ENCODE measurements at regions not wholly inside any gene's neighbourhood (a gene's known extent, or its start where the extent isn't known, plus 50 kb on each side); places are given as distances from the start of the nearest gene placed in this dataset.

DNA sequence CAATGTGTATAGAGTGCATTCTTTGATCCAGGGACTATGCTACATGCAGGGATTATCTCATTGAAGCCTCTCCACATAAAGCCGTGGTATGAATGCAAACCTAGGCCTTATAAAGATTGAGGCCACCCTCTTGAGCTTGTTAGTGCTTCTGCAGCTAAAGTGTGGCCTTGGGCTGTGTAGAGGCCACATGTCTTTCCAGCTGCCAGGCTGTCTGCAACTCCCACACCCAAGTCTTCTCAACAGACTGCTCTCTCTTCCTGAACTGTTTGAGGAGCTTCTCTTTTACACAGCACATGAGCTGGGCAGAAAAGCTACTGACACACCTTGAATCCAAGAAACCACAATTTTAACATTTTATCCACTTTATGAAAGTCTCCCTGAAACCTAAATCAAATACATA, 119.2 kb upstream of the MEX3C start:
- TF ChIP-seq MXI1 (IDR thresholded peaks at IDR 0.05; ENCODE audit: low read depth, low read length) (no peak), TCF3 (IDR thresholded peaks at IDR 0.05; ENCODE audit: borderline replicate concordance, insufficient read depth, low read depth, low read length) (no peak), EP300 (IDR thresholded peaks at IDR 0.05; ENCODE audit: borderline replicate concordance in 1 of 2, control insufficient read depth in 1 of 2, low read depth in 2 of 2, low read length in 2 of 2) (no peak), IKZF1 (conservative IDR thresholded peaks at IDR 0.05) (no peak)
- TF ChIP-seq, protein P1, sequence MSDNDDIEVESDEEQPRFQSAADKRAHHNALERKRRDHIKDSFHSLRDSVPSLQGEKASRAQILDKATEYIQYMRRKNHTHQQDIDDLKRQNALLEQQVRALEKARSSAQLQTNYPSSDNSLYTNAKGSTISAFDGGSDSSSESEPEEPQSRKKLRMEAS (IDR thresholded peaks at IDR 0.05; ENCODE audit: low read depth, low read length), result no peak
- TF ChIP-seq, protein P2, sequence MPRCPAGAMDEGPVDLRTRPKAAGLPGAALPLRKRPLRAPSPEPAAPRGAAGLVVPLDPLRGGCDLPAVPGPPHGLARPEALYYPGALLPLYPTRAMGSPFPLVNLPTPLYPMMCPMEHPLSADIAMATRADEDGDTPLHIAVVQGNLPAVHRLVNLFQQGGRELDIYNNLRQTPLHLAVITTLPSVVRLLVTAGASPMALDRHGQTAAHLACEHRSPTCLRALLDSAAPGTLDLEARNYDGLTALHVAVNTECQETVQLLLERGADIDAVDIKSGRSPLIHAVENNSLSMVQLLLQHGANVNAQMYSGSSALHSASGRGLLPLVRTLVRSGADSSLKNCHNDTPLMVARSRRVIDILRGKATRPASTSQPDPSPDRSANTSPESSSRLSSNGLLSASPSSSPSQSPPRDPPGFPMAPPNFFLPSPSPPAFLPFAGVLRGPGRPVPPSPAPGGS (IDR thresholded peaks at IDR 0.05; ENCODE audit: borderline replicate concordance, insufficient read depth, low read depth, low read length, poor library complexity, severe bottlenecking), result no peak
- TF ChIP-seq, protein P3, sequence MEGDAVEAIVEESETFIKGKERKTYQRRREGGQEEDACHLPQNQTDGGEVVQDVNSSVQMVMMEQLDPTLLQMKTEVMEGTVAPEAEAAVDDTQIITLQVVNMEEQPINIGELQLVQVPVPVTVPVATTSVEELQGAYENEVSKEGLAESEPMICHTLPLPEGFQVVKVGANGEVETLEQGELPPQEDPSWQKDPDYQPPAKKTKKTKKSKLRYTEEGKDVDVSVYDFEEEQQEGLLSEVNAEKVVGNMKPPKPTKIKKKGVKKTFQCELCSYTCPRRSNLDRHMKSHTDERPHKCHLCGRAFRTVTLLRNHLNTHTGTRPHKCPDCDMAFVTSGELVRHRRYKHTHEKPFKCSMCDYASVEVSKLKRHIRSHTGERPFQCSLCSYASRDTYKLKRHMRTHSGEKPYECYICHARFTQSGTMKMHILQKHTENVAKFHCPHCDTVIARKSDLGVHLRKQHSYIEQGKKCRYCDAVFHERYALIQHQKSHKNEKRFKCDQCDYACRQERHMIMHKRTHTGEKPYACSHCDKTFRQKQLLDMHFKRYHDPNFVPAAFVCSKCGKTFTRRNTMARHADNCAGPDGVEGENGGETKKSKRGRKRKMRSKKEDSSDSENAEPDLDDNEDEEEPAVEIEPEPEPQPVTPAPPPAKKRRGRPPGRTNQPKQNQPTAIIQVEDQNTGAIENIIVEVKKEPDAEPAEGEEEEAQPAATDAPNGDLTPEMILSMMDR (IDR thresholded peaks at IDR 0.05 in 2 of 3, conservative IDR thresholded peaks at IDR 0.05 in 1 of 3; ENCODE audit: control insufficient read depth in 2 of 3, extremely low read depth in 1 of 3, insufficient read depth in 1 of 3, low read depth in 3 of 3, low read length in 3 of 3), result no peak
- TF ChIP-seq, protein P4, sequence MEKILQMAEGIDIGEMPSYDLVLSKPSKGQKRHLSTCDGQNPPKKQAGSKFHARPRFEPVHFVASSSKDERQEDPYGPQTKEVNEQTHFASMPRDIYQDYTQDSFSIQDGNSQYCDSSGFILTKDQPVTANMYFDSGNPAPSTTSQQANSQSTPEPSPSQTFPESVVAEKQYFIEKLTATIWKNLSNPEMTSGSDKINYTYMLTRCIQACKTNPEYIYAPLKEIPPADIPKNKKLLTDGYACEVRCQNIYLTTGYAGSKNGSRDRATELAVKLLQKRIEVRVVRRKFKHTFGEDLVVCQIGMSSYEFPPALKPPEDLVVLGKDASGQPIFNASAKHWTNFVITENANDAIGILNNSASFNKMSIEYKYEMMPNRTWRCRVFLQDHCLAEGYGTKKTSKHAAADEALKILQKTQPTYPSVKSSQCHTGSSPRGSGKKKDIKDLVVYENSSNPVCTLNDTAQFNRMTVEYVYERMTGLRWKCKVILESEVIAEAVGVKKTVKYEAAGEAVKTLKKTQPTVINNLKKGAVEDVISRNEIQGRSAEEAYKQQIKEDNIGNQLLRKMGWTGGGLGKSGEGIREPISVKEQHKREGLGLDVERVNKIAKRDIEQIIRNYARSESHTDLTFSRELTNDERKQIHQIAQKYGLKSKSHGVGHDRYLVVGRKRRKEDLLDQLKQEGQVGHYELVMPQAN (conservative IDR thresholded peaks at IDR 0.05), result no peak

All from GM12878 (cell line).